ENCODE measurements at regions not wholly inside any gene's neighbourhood (a gene's known extent, or its start where the extent isn't known, plus 50 kb on each side); places are given as distances from the start of the nearest gene placed in this dataset.

GRCh38 chr4:44071959-44072955 is 376.4 kb downstream of the KCTD8 start:
- H4K20me1 ChIP-seq (ENCODE audit: insufficient read depth, poor library complexity, severe bottlenecking): no peaks in the 10 kb centered on the region
- H3K4me3 ChIP-seq: no peak overlapping the region
- H2AFZ ChIP-seq: no peak overlapping the region
- no peak overlapping the region for H3K4me2 ChIP-seq
- no peak for DNase-seq (ENCODE audit: low spot score)
- no peaks in the 10 kb centered on the region for H3K79me2 ChIP-seq
- WGBS (ENCODE audit: low lambda C conversion rate, missing lambda C conversion rate): 84% methylated on average over 12 of the region's 12 CpGs
- H3K27me3 ChIP-seq: no peaks in the 10 kb centered on the region
- no peak overlapping the region for H3K27ac ChIP-seq
- no peaks in the 10 kb centered on the region for H3K9me3 ChIP-seq (ENCODE audit: low read depth)
- no peaks in the 10 kb centered on the region for H3K36me3 ChIP-seq (replicated peaks; ENCODE audit: insufficient read depth, low read depth)
- H3K9me2 ChIP-seq (replicated peaks; ENCODE audit: insufficient read depth): no peaks in the 10 kb centered on the region
- TF ChIP-seq EZH2 (IDR thresholded peaks at IDR 0.05; ENCODE audit: borderline replicate concordance) (no peak), CTCF (IDR thresholded peaks at IDR 0.05; ENCODE audit: poor library complexity) (no peak), EZH2phosphoT487 (IDR thresholded peaks at IDR 0.05; ENCODE audit: low read depth, severe bottlenecking, unreplicated experiment) (no peak)
- H3K4me1 ChIP-seq (ENCODE audit: insufficient read depth): no peaks in the 10 kb centered on the region

GRCh38 chr4:44086753-44087152 is 361.9 kb downstream of the KCTD8 start:
- DNase-seq (ENCODE audit: low spot score): no peak

GRCh38 chr4:44093390-44093789 is 355.2 kb downstream of the KCTD8 start:
- H3K27ac ChIP-seq: no peak overlapping the region
- DNase-seq (ENCODE audit: low spot score): no peak
- no peak overlapping the region for H2AFZ ChIP-seq
- H3K4me2 ChIP-seq: no peak overlapping the region
- H3K79me2 ChIP-seq: no peaks in the 10 kb centered on the region
- no peaks in the 10 kb centered on the region for H4K20me1 ChIP-seq (ENCODE audit: insufficient read depth, poor library complexity, severe bottlenecking)
- H3K4me1 ChIP-seq (ENCODE audit: insufficient read depth): no peaks in the 10 kb centered on the region
- H3K36me3 ChIP-seq (replicated peaks; ENCODE audit: insufficient read depth, low read depth): no peaks in the 10 kb centered on the region
- H3K4me3 ChIP-seq: no peak overlapping the region
- TF ChIP-seq EZH2phosphoT487 (IDR thresholded peaks at IDR 0.05; ENCODE audit: low read depth, severe bottlenecking, unreplicated experiment) (no peak), EZH2 (IDR thresholded peaks at IDR 0.05; ENCODE audit: borderline replicate concordance) (no peak), CTCF (IDR thresholded peaks at IDR 0.05; ENCODE audit: poor library complexity) (no peak)
- H3K9me2 ChIP-seq (replicated peaks; ENCODE audit: insufficient read depth): no peaks in the 10 kb centered on the region
- H3K27me3 ChIP-seq: no peaks in the 10 kb centered on the region
- H3K9me3 ChIP-seq (ENCODE audit: low read depth): no peaks in the 10 kb centered on the region

More at GRCh38 chr4:44086753-44087152, 361.9 kb downstream of the KCTD8 start:
- no peak for TF ChIP-seq EZH2phosphoT487 (IDR thresholded peaks at IDR 0.05; ENCODE audit: low read depth, severe bottlenecking, unreplicated experiment)
- no peaks in the 10 kb centered on the region for H3K9me3 ChIP-seq (ENCODE audit: low read depth)
- H2AFZ ChIP-seq: no peak overlapping the region
- H3K4me1 ChIP-seq (ENCODE audit: insufficient read depth): no peaks in the 10 kb centered on the region
- no peaks in the 10 kb centered on the region for H4K20me1 ChIP-seq (ENCODE audit: insufficient read depth, poor library complexity, severe bottlenecking)
- H3K79me2 ChIP-seq: no peaks in the 10 kb centered on the region
- no peaks in the 10 kb centered on the region for H3K9me2 ChIP-seq (replicated peaks; ENCODE audit: insufficient read depth)
- H3K27ac ChIP-seq: no peak overlapping the region
- H3K36me3 ChIP-seq (replicated peaks; ENCODE audit: insufficient read depth, low read depth): no peaks in the 10 kb centered on the region
- H3K4me2 ChIP-seq: no peak overlapping the region
- H3K4me3 ChIP-seq: no peak overlapping the region
- H3K27me3 ChIP-seq: no peaks in the 10 kb centered on the region

- Histone ChIP-seq H3K4me1 (ENCODE audit: insufficient read depth) (no peaks in the 10 kb centered on the region), H3K27ac (no peak overlapping the region), H4K20me1 (ENCODE audit: insufficient read depth, poor library complexity, severe bottlenecking) (no peaks in the 10 kb centered on the region), H2AFZ (no peak overlapping the region), H3K4me2 (no peak overlapping the region), H3K9me2 (replicated peaks; ENCODE audit: insufficient read depth) (no peaks in the 10 kb centered on the region), H3K4me3 (no peak overlapping the region), H3K79me2 (no peaks in the 10 kb centered on the region), H3K27me3 (no peaks in the 10 kb centered on the region), H3K9me3 (ENCODE audit: low read depth) (no peaks in the 10 kb centered on the region), H3K36me3 (replicated peaks; ENCODE audit: insufficient read depth, low read depth) (no peaks in the 10 kb centered on the region)
- TF ChIP-seq EZH2 (IDR thresholded peaks at IDR 0.05; ENCODE audit: borderline replicate concordance) (no peak), CTCF (IDR thresholded peaks at IDR 0.05; ENCODE audit: poor library complexity) (no peak), EZH2phosphoT487 (IDR thresholded peaks at IDR 0.05; ENCODE audit: low read depth, severe bottlenecking, unreplicated experiment) (no peak)
- DNase-seq (ENCODE audit: low spot score): no peak
- 75% methylated on average over 7 of the region's 7 CpGs for WGBS (ENCODE audit: low lambda C conversion rate, missing lambda C conversion rate)
Measured at GRCh38 chr4:44098973-44099372, 349.6 kb downstream of the KCTD8 start.
